SKM-1 treated with dmso at 0.1 percent for 144 hours (cell line): ENCODE measurements at regions not wholly inside any gene's neighbourhood (a gene's known extent, or its start where the extent isn't known, plus 50 kb on each side); places are given as distances from the start of the nearest gene placed in this dataset.
"Not testable (repeated sequence)": the region's sequence is repeated elsewhere in the genome, so short reads cannot be mapped to it uniquely, and the experiment has no call there.

Experiments
- DNase-seq: peaks from one replicate; lab custom pipeline; 2025; ENCODE audit not compliant: unreplicated experiment; lab: John Stamatoyannopoulos, UW

DNA sequence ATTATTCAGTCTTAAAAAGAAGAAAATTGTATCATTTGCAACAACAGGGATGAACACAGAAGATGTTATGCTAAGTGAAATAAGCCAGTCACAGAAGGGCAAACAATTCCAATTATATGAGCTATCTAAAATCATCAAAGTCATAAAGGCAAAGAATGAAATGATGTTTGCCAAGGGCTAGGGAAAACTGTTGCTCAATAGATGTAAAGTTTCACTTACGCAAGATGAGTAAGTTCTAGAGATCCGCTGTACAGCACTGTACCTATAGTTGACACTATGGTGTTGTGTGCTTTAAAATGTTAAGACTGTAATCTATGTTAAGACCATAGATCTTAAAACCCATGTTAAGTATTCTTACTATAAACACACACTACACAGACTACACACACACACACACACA is 904.6 kb upstream of the LRRN3 start:
- DNase-seq: no peak

GRCh38 chr7:110187877-110188554 is 902.9 kb upstream of the LRRN3 start:
- no peak for DNase-seq

DNA sequence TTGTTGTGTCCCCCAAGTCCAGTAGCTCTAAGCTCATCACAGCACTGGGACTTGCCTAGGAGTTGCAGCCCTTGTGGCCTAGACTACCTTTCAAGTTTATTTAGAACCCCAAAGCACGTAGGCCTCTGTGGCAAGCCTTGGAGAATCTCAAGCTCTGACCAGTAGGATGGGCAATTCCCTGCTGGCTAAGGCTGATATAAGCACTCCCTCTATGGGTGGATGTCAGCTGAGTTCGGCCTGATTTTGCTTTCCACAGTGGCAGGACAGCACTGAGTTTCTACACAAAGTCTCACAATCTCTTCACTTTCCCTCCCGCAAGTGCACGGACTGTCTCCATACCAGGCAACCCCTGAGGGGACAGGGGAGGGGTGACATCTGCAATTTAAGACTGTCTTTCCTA is 886.4 kb upstream of the LRRN3 start:
- DNase-seq: no peak

- DNase-seq: no peak
These were observed 885.0 kb upstream of the LRRN3 start for GRCh38 chr7:110205899-110206298.

DNA sequence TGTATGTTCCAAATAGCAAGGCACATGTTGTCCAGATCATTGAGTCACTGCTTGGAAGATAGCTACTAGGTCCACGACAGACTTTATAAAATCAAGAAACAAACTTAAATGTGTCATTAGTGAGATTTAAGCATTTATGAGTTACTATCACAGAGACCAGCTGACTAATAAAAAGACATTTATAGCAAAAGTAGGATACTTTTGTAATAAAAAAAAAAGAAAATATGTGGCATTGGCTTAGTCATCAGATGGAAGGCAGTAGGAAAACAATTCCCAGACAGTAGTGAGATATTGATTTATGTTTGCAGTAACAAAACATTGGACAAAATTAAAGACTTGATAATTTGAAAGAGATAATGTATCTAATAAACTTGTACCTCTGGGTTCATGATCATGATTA is 881.0 kb upstream of the LRRN3 start:
- DNase-seq: no peak

DNA sequence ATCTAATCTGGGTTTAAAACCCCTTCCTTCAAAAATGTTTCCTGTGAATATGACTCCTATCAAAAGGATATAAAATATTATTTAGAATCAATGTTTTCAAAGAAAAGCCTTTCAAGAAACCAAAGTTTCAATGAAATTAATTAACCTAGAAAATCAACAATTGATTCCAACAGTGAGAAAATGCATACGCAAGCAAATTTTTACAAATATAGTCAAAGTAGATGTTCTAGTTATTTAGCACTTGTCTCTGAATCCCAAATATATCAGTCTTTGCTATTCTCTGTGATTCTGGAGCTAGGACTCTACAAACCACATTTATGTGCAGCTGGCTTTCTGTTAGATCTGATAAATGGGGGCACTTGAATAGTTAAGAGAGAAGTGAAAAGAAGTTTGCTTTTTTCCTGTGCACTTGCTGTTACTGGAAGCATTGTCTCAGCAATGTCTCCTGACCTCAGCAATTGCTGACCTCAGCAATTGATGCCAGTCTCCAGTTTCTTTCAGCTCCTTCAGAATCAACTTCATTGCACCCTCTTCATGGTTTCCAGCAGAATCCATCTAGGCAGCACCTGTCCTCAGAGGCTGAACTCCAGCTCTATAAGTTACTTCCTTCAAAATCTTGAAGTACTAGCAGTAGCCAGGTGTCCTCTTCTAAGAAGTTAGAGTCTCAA is 879.9 kb upstream of the LRRN3 start:
- no peak for DNase-seq

GRCh38 chr7:110224643-110225042 is 866.3 kb upstream of the LRRN3 start:
- DNase-seq: no peak

DNA sequence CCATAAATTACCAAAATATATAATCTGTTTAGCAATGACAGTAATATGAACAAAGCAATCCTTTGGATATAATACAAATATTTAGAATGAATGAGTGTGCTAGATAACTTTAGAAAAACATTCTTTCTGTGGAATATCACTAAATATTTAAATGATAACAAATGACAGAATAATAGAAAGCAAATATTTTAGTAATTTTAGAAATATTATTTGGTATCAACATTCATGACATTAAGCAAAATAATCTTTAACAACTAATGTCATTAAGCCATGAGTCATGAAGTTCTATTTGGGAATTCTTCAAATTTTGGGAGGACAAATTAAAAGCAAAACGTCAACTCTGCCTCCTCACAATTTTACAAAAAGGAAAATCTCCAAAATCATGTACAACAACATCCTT is 844.8 kb upstream of the LRRN3 start:
- DNase-seq: no peak

- no peak for DNase-seq
These were observed 837.8 kb upstream of the LRRN3 start for GRCh38 chr7:110253093-110253492.

GRCh38 chr7:110257673-110258072 is 833.3 kb upstream of the LRRN3 start:
- DNase-seq: no peak

GRCh38 chr7:110262251-110262650 is 828.7 kb upstream of the LRRN3 start:
- no peak for DNase-seq

DNA sequence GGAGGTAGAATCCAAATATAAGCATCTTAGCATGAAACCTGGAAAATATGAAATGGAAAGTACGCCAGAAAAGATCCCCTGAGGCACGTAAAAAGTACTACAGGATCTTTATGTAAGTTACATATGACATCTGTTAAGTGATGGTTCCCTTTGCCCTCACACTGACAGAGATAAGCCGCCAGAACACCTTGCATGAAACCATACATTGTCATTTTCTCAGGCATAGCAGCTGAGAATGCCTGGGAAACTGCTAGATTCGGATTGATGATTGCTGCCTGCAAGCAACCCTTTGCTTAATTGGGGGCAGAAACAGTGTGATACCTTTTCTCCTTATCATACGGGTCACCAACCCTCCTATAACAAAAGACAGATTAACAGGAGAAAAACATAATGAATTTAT is 826.6 kb upstream of the LRRN3 start:
- DNase-seq: no peak

DNA sequence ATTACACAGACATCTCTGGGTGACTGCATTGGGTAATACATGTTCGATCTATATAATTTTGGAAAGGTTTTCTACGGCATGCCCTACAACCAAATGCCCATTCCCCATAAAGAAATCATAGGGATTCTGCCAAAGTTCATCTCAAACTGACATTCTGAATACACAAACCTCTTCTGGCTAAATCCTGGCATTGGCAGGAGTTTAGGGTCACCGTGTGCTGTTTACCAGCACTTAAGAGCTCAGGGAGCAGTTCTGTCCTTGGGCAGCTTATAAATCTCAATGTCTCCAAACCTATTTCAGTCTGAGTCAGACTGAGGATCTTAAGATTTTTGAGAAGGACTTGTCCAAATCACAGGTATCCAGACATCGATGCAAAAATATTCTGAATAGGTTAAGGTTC is 809.6 kb upstream of the LRRN3 start:
- no peak for DNase-seq

DNA sequence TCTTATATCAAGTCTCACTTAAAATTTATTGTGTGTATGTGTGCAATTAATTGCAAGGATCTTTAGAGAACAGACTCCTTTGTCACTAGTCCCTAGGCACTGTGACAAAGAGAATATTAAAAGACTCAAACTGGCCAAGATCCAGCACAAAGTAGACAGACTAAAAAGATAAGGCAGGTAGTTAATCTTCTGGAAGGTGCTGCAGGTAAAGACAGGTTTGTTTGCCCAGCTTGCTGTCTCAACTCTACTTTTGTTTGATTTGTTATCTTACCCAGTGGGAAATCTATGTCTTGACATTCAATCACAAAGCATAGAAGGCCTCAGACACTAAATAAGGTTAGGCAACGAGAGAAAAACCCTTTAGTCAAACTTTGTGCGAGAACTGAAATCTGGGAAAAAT is 807.9 kb upstream of the LRRN3 start:
- DNase-seq: no peak

GRCh38 chr7:110291430-110291829 is 799.5 kb upstream of the LRRN3 start:
- DNase-seq: no peak

DNA sequence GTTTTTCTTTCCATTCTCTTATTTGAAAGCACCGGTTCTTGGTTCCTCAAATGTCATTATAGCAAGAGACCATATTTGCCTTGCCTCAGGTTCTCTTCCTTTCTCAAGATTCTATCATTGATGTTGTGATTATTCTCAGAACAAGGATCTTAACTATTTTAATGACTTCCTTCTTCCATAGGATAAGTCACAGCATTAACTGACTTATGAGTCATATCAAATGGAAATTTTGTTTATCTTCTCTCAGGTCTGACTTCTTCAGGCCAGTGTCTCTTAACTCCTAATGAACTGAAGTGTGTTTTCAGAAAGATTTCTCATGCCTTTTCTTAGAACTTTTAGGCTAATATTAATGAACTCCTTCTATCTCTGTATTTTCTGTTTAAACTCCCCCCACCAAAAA is 794.6 kb upstream of the LRRN3 start:
- no peak for DNase-seq

GRCh38 chr7:110307776-110308175 is 783.2 kb upstream of the LRRN3 start:
- DNase-seq: peak; percentile 12

DNA sequence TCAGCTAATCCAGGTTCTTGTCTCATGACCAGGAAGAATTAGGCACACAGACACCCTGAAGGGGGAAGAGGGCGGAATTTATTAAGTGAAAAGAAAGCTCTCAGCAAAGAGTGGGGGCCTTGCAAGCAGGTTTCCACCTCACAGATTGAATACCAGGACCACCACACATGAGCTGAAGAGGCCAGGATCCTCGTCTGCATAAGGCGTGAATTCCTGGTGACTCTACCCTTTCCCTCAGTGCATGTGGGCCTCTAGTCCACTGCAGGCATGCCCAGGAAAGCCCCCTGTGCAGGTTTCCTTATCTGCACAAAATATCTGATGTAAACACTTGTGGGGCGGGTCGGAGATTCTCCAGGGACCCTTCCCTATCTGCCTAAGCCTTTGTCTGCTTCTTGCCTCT is 782.1 kb upstream of the LRRN3 start:
- DNase-seq: no peak

GRCh38 chr7:110309941-110310340 is 781.0 kb upstream of the LRRN3 start:
- DNase-seq: no peak

DNA sequence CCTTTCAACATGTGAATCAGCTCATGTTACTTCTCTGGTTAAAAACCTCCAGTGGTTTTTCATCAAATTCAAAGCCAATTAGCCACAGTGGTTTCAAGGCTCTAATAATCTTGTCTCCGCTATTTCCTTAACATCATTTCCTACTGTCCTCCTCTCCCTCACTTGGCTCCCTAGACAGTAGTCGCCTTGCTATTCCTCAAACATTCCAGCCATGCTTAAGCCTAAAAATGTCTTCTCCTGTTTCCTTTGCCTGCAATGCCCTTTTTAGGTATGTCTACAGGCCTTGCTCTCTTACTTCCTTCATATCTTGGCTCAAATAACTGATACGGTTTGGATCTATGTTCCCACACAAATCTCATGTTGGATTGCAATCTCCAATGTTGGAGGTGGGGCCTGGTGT is 779.4 kb upstream of the LRRN3 start:
- DNase-seq: no peak

- no peak for DNase-seq
These were observed 773.2 kb upstream of the LRRN3 start for GRCh38 chr7:110317541-110318265.

DNA sequence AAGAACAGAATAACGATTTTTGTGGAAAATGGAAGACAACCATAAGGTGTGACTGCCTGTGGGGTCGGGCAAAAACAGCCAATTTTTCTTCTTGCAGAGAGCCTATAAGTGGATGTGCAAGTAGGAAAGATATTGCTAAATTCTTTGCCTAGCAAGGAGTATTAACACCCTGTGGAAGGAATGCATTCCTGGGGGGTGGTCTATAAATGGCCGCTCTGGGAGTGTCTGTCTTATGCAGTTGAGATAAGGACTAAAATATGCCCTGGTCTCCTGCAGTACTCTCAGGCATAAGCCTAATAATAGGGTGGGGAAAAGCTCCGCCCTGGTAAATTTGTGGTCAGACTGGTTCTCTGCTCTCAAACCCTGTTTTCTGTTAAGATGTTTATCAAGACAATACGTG is 770.6 kb upstream of the LRRN3 start:
- not testable (repeated sequence) for DNase-seq
